Neural progenitor cell (in vitro differentiated cells): ENCODE measurements at regions not wholly inside any gene's neighbourhood (a gene's known extent, or its start where the extent isn't known, plus 50 kb on each side); places are given as distances from the start of the nearest gene placed in this dataset.

Experiments used
- DNase-seq: peaks from one replicate; pipeline ENCODE4 v3.0.0-alpha.2; 2016; ENCODE audit warnings: low spot score
- H2AFZ ChIP-seq: fragments of 200-600 bp; sonication (generic); replicated peaks from 2 replicates; pipeline ENCODE4 v1.6.1; 2016; ENCODE audit warnings: antibody characterized with exemption
- H3F3A ChIP-seq: fragments of 200-600 bp; sonication (generic); 2 replicates; pipeline ENCODE4 v1.6.1; 2016; ENCODE audit warnings: antibody characterized with exemption, low read depth
- H3K27ac ChIP-seq: fragments of 200-600 bp; sonication (generic); 2 replicates; pipeline ENCODE4 v1.5.1; 2016; ENCODE audit warnings: mild to moderate bottlenecking
- H3K27me3 ChIP-seq: fragments of 200-600 bp; sonication (generic); 2 replicates; pipeline ENCODE4 v1.6.1; 2016; ENCODE audit warnings: mild to moderate bottlenecking, moderate library complexity
- H3K36me3 ChIP-seq: fragments of 200-600 bp; sonication (generic); 2 replicates; pipeline ENCODE4 v1.5.1; 2016
- H3K4me1 ChIP-seq: fragments of 200-600 bp; sonication (generic); 2 replicates; pipeline ENCODE4 v1.6.1; 2016; ENCODE audit warnings: mixed run types
- H3K4me2 ChIP-seq: fragments of 200-600 bp; sonication (generic); 2 replicates; pipeline ENCODE4 v1.6.1; 2016
- H3K4me3 ChIP-seq: fragments of 200-600 bp; sonication (generic); 2 replicates; pipeline ENCODE4 v1.5.1; 2016
- H3K79me2 ChIP-seq: fragments of 200-600 bp; sonication (generic); 2 replicates; pipeline ENCODE4 v1.6.1; 2016; ENCODE audit warnings: low read depth
- H3K9ac ChIP-seq: fragments of 200-600 bp; sonication (generic); 2 replicates; pipeline ENCODE4 v1.6.1; 2016
- H3K9me3 ChIP-seq: fragments of 200-600 bp; sonication (generic); 2 replicates; pipeline ENCODE4 v1.5.1; 2016; ENCODE audit warnings: low read depth
- H4K20me1 ChIP-seq: fragments of 200-600 bp; sonication (generic); 2 replicates; pipeline ENCODE4 v1.6.1; 2016; ENCODE audit warnings: low read depth
- H3K27ac Mint-ChIP-seq: 3 replicates; pipeline ENCODE4 v1.8.0; 2021; ENCODE audit warnings: mixed read lengths
- H3K27me3 Mint-ChIP-seq: 2 replicates; pipeline ENCODE4 v1.8.0; 2022; ENCODE audit warnings: low read depth, mild to moderate bottlenecking, inconsistent platforms, moderate library complexity, mixed read lengths; ENCODE audit not compliant: insufficient read depth
- H3K36me3 Mint-ChIP-seq: 3 replicates; pipeline ENCODE4 v1.8.0; 2021; ENCODE audit warnings: mixed read lengths
- H3K4me1 Mint-ChIP-seq: 3 replicates; pipeline ENCODE4 v1.8.0; 2021; ENCODE audit warnings: mixed read lengths
- H3K4me3 Mint-ChIP-seq: 3 replicates; pipeline ENCODE4 v1.8.0; 2021; ENCODE audit warnings: mild to moderate bottlenecking, moderate library complexity, mixed read lengths
- H3K9me3 Mint-ChIP-seq: 3 replicates; pipeline ENCODE4 v1.8.0; 2020; ENCODE audit warnings: mixed read lengths
- CTCF ChIP-seq: fragments of 200-600 bp; sonication (generic); IDR thresholded peaks from 2 replicates; pipeline ENCODE4 v1.5.1; 2017; ENCODE audit warnings: antibody characterized with exemption, mild to moderate bottlenecking
- EZH2 ChIP-seq: fragments of 200-600 bp; sonication (generic); IDR thresholded peaks from 2 replicates; pipeline ENCODE4 v1.6.1; 2017; ENCODE audit warnings: antibody characterized with exemption, mild to moderate bottlenecking, moderate library complexity
- EZH2phosphoT487 ChIP-seq: fragments of 200-600 bp; sonication (generic); IDR thresholded peaks from 2 replicates; pipeline ENCODE4 v1.6.1; 2017; ENCODE audit warnings: antibody characterized with exemption

- Histone ChIP-seq H2AFZ (no peak overlapping the region), H3K4me1 (no peaks in the 10 kb centered on the region), H3K4me2 (no peak overlapping the region), H3K27me3 (no peaks in the 10 kb centered on the region), H3K9me3 (no peaks in the 10 kb centered on the region), H3K4me3 (no peak overlapping the region), H3K36me3 (no peaks in the 10 kb centered on the region), H3K9ac (no peak overlapping the region), H3F3A (no peaks in the 10 kb centered on the region), H3K27ac (no peak overlapping the region), H3K79me2 (no peaks in the 10 kb centered on the region), H4K20me1 (no peaks in the 10 kb centered on the region)
- no peak for TF ChIP-seq CTCF
- TF ChIP-seq EZH2phosphoT487, result no peak
- TF ChIP-seq EZH2, result no peak
- Mint-ChIP-seq H3K27me3 (peaks cover 2% of the 10 kb centered on the region), H3K4me3 (no peak overlapping the region), H3K4me1 (no peaks in the 10 kb centered on the region), H3K36me3 (no peaks in the 10 kb centered on the region), H3K27ac (no peak overlapping the region), H3K9me3 (peaks cover 2% of the 10 kb centered on the region)
- DNase-seq, result no peak
Observed at GRCh38 chr1:88052167-88052566, 631.9 kb upstream of the PKN2 start.

- Mint-ChIP-seq H3K27ac (no peak overlapping the region), H3K4me3 (no peak overlapping the region), H3K9me3 (peaks cover 2% of the 10 kb centered on the region), H3K36me3 (no peaks in the 10 kb centered on the region), H3K4me1 (no peaks in the 10 kb centered on the region), H3K27me3 (peaks cover 2% of the 10 kb centered on the region)
- no peak overlapping the region for H3K27ac ChIP-seq
- DNase-seq, result no peak
- no peak overlapping the region for H3K9ac ChIP-seq
- H3K4me1 ChIP-seq, result no peaks in the 10 kb centered on the region
- no peaks in the 10 kb centered on the region for H3K79me2 ChIP-seq
- no peak overlapping the region for H3K4me3 ChIP-seq
- no peaks in the 10 kb centered on the region for H3K27me3 ChIP-seq
- no peak for TF ChIP-seq EZH2
- no peak for TF ChIP-seq CTCF
- TF ChIP-seq EZH2phosphoT487, result no peak
- no peaks in the 10 kb centered on the region for H3F3A ChIP-seq
- no peaks in the 10 kb centered on the region for H4K20me1 ChIP-seq
- no peaks in the 10 kb centered on the region for H3K36me3 ChIP-seq
- no peak overlapping the region for H3K4me2 ChIP-seq
- no peak overlapping the region for H2AFZ ChIP-seq
- H3K9me3 ChIP-seq, result no peaks in the 10 kb centered on the region
Observed at GRCh38 chr1:88053065-88053464, 631.0 kb upstream of the PKN2 start.

DNA sequence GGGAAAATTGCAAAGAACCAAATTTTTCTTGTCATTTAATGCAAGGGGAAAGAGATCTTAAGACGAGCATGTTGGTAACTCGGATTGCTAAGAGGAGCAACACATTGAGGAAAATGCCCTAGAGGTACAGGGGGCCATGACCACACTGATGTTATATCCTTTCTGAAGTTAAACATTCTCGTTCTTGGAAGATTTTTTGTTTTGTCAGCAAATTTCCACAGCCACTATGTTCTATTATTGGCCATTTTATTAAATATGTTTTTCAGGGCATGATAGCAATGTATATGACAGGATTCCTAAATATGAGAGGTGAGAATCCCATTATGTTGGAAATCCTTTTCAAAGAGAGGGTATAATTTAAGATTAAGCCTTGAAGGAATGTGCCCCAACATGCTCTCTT lies 627.2 kb upstream of the PKN2 start:
- H3K9me3 Mint-ChIP-seq, result peaks cover 2% of the 10 kb centered on the region
- Histone ChIP-seq H3K9me3 (no peaks in the 10 kb centered on the region), H4K20me1 (no peaks in the 10 kb centered on the region), H3K36me3 (no peaks in the 10 kb centered on the region), H3K4me3 (no peak overlapping the region), H3K79me2 (no peaks in the 10 kb centered on the region), H3F3A (no peaks in the 10 kb centered on the region), H3K4me2 (no peak overlapping the region), H3K4me1 (no peaks in the 10 kb centered on the region), H3K9ac (no peak overlapping the region), H3K27ac (no peak overlapping the region), H3K27me3 (no peaks in the 10 kb centered on the region), H2AFZ (no peak overlapping the region)
- peaks cover 2% of the 10 kb centered on the region for H3K4me1 Mint-ChIP-seq
- no peaks in the 10 kb centered on the region for H3K36me3 Mint-ChIP-seq
- no peak overlapping the region for H3K27ac Mint-ChIP-seq
- DNase-seq, result no peak
- TF ChIP-seq EZH2, result no peak
- no peak for TF ChIP-seq CTCF
- no peak for TF ChIP-seq EZH2phosphoT487
- H3K27me3 Mint-ChIP-seq, result peaks cover 2% of the 10 kb centered on the region
- no peak overlapping the region for H3K4me3 Mint-ChIP-seq

- Histone ChIP-seq H3K36me3 (no peaks in the 10 kb centered on the region), H3F3A (no peaks in the 10 kb centered on the region), H3K79me2 (no peaks in the 10 kb centered on the region), H3K9me3 (no peaks in the 10 kb centered on the region), H3K4me1 (no peaks in the 10 kb centered on the region), H3K4me3 (no peak overlapping the region), H3K4me2 (no peak overlapping the region), H4K20me1 (no peaks in the 10 kb centered on the region), H3K9ac (no peak overlapping the region), H2AFZ (no peak overlapping the region), H3K27me3 (no peaks in the 10 kb centered on the region), H3K27ac (no peak overlapping the region)
- H3K9me3 Mint-ChIP-seq, result no peaks in the 10 kb centered on the region
- H3K4me1 Mint-ChIP-seq, result peaks cover 2% of the 10 kb centered on the region
- H3K27me3 Mint-ChIP-seq, result peaks cover 2% of the 10 kb centered on the region
- no peaks in the 10 kb centered on the region for H3K36me3 Mint-ChIP-seq
- TF ChIP-seq EZH2, result no peak
- TF ChIP-seq CTCF, result no peak
- no peak for TF ChIP-seq EZH2phosphoT487
- no peak for DNase-seq
- H3K4me3 Mint-ChIP-seq, result no peak overlapping the region
- H3K27ac Mint-ChIP-seq, result no peak overlapping the region
Observed at GRCh38 chr1:88058205-88058604, 625.9 kb upstream of the PKN2 start.
